Motor neuron (in vitro differentiated cells): ENCODE measurements at regions not wholly inside any gene's neighbourhood (a gene's known extent, or its start where the extent isn't known, plus 50 kb on each side); places are given as distances from the start of the nearest gene placed in this dataset.
"Not testable (repeated sequence)": the region's sequence is repeated elsewhere in the genome, so short reads cannot be mapped to it uniquely, and the experiment has no call there.

ENCODE experiments used
- ATAC-seq, 8 experiments: fragments of 200-7000 bp; cut with Tn5 transposase; replicated peaks in 6 of 8; 2 replicates each; pipeline ENCODE4 v1.8.0; 2021; ENCODE audit warnings: mild to moderate bottlenecking in 8 of 8, moderate library complexity in 8 of 8
- H3K27ac ChIP-seq, 2 donors: fragments of 250-450 bp; sonication (Bioruptor Pico); 2 replicates each; pipeline ENCODE4 v1.9.0; 2021; ENCODE audit warnings: antibody characterized with exemption in 2 of 2, mild to moderate bottlenecking in 2 of 2, moderate library complexity in 1 of 2
- H3K4me1 ChIP-seq, 2 donors: fragments of 250-450 bp; sonication (Bioruptor Pico); replicated peaks in 1 of 2; 2 replicates each; pipeline ENCODE4 v1.6.1; 2021; ENCODE audit warnings: antibody characterized with exemption in 2 of 2, mild to moderate bottlenecking in 2 of 2, moderate library complexity in 1 of 2
- H3K4me3 ChIP-seq, 5 donors: fragments of 250-450 bp; sonication (Bioruptor Pico); 2 replicates each; pipeline ENCODE4 v1.9.0; 2021; ENCODE audit warnings: antibody characterized with exemption in 5 of 5, mild to moderate bottlenecking in 5 of 5, moderate library complexity in 4 of 5
- WGBS, 10 experiments: fragments of 450-650 bp; shearing (Covaris generic); methylation state at CpG; one replicate each; pipeline ENCODE4 v1.0.0; 2022; 5-methylcytosine and 5-hydroxymethylcytosine counted together
- in situ Hi-C, 9 experiments: fragments of 400-800 bp; cut with MboI; loops; one replicate each; pipeline ENCODE4 v1.15.0; 2021; ENCODE audit warnings: low sequenced_read_pairs in 9 of 9, low pct_unique_long_range_greater_than_20kb in 2 of 9; ENCODE audit not compliant: unreplicated experiment in 9 of 9

GRCh38 chr4:75327804-75328512 lies 186.2 kb downstream of the RCHY1 start:
- no peak overlapping the region for H3K4me3 ChIP-seq
- H3K4me1 ChIP-seq, result peaks cover 0 to 4% of the 10 kb centered on the region in 2 donors
- WGBS, 10 experiments, result 5 to 100% (median 70%) methylated on average over 1 to 4 of the region's 4 CpGs; no CpG with 5 or more reads in 6 of the 10 experiments
- in situ Hi-C loops, result no loop called here
- H3K27ac ChIP-seq, result no peak overlapping the region
- no peak for ATAC-seq

- in situ Hi-C loops, result no loop called here
- 0 to 90% (median 81%) methylated on average over 1 to 2 of the region's 2 CpGs; no CpG with 5 or more reads in 3 of the 10 experiments for WGBS, 10 experiments
- H3K27ac ChIP-seq, result no peak overlapping the region
- no peak overlapping the region for H3K4me3 ChIP-seq
- peaks cover 0 to 4% of the 10 kb centered on the region in 2 donors for H3K4me1 ChIP-seq
- ATAC-seq, result peak in 3 of 8 experiments; percentile 54 to 94 (median 94)
These were observed 188.8 kb downstream of the RCHY1 start for GRCh38 chr4:75325318-75325979.

GRCh38 chr4:75321484-75321883 lies 192.7 kb downstream of the RCHY1 start:
- Histone ChIP-seq H3K4me3 (no peak overlapping the region), H3K27ac (no peak overlapping the region), H3K4me1 (no peaks in the 10 kb centered on the region)
- in situ Hi-C loops, result no loop called here
- ATAC-seq, result no peak
- WGBS, 10 experiments, result 0 to 82% (median 67%) methylated on average over 2 to 5 of the region's 5 CpGs

- in situ Hi-C loops, H3K4me1 ChIP-seq: not testable (repeated sequence)
- 92 to 93% methylated on average over 2 of the region's 10 CpGs; no CpG with 5 or more reads in 8 of the 10 experiments for WGBS, 10 experiments
These were observed 196.6 kb downstream of the RCHY1 start for GRCh38 chr4:75317641-75318040.

GRCh38 chr4:75308049-75308448 lies 206.2 kb downstream of the RCHY1 start:
- no peak for ATAC-seq
- 0 to 100% (median 41%) methylated on average over 1 of the region's 1 CpG; no CpG with 5 or more reads in 4 of the 10 experiments for WGBS, 10 experiments
- Histone ChIP-seq H3K27ac (no peak overlapping the region), H3K4me3 (no peak overlapping the region), H3K4me1 (no peaks in the 10 kb centered on the region)
- in situ Hi-C loops, result no loop called here

More at GRCh38 chr4:75317641-75318040, 196.6 kb downstream of the RCHY1 start:
- not testable (repeated sequence) for H3K27ac ChIP-seq, H3K4me3 ChIP-seq, ATAC-seq

GRCh38 chr4:75306506-75306905 lies 207.7 kb downstream of the RCHY1 start:
- in situ Hi-C loops, result no loop called here
- Histone ChIP-seq H3K4me3 (no peak overlapping the region), H3K4me1 (no peaks in the 10 kb centered on the region), H3K27ac (no peak overlapping the region)
- ATAC-seq, result no peak
- WGBS, 10 experiments, result 11 to 95% (median 80%) methylated on average over 2 to 3 of the region's 3 CpGs; no CpG with 5 or more reads in 1 of the 10 experiments

- no peak overlapping the region for H3K27ac ChIP-seq
- in situ Hi-C loops, result no loop called here
- H3K4me3 ChIP-seq, result no peak overlapping the region
- no peak for ATAC-seq
- 0 to 100% (median 60%) methylated on average over 1 to 2 of the region's 2 CpGs; no CpG with 5 or more reads in 3 of the 10 experiments for WGBS, 10 experiments
- no peaks in the 10 kb centered on the region for H3K4me1 ChIP-seq
These were observed 211.6 kb downstream of the RCHY1 start for GRCh38 chr4:75302648-75303047.

- no peak overlapping the region for H3K27ac ChIP-seq
- 0 to 74% (median 50%) methylated on average over 1 to 6 of the region's 7 CpGs; no CpG with 5 or more reads in 1 of the 10 experiments for WGBS, 10 experiments
- in situ Hi-C loops, result loop anchor here in 1 of 9 experiments (25.0 kb wide), 1 partner anchor 353 kb away; the partner anchor contains the start of gene PARM1
- H3K4me1 ChIP-seq, result peaks cover 0 to 3% of the 10 kb centered on the region in 2 donors
- no peak overlapping the region for H3K4me3 ChIP-seq
- peak in 3 of 8 experiments; percentile 50 to 85 (median 65) for ATAC-seq
These were observed 224.2 kb downstream of the RCHY1 start for GRCh38 chr4:75289914-75290582.

- ATAC-seq, result peak in 1 of 8 experiments; percentile 37
- in situ Hi-C loops, result loop anchor here in 1 of 9 experiments (25.0 kb wide), 1 partner anchor 351 kb away; the partner anchor contains the start of gene PARM1
- WGBS, 10 experiments, result 11 to 86% (median 74%) methylated on average over 1 to 8 of the region's 8 CpGs
- no peak overlapping the region for H3K27ac ChIP-seq
- no peak overlapping the region for H3K4me3 ChIP-seq
- peaks cover 0 to 3% of the 10 kb centered on the region in 2 donors for H3K4me1 ChIP-seq
These were observed 226.3 kb downstream of the RCHY1 start for GRCh38 chr4:75287738-75288517.

GRCh38 chr4:75285837-75286236 lies 228.4 kb downstream of the RCHY1 start:
- in situ Hi-C loops, result loop anchor here in 1 of 9 experiments (25.0 kb wide), 1 partner anchor 349 kb away; the partner anchor contains the start of gene PARM1
- 0 to 100% (median 71%) methylated on average over 1 to 2 of the region's 2 CpGs; no CpG with 5 or more reads in 1 of the 10 experiments for WGBS, 10 experiments
- Histone ChIP-seq H3K4me1 (peaks cover 0 to 3% of the 10 kb centered on the region in 2 donors), H3K27ac (no peak overlapping the region), H3K4me3 (no peak overlapping the region)
- ATAC-seq, result no peak

DNA sequence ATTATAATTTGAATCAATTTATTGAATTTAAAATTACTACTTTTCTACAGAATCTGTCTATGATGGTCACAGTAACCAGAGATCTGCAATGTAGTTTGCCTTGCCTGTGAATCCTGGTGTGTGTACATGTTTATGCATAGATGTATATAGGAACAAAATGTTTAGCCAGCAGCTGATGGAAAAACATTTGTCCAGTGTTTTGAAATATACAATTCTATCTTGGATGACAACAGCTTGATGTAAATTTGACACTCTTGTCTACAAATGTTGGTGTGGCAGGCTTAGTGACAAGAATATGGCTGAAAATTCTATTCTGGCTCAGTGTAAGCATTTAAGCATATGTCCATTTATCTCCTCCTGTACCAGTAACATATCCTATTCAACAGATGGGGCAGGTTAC lies 229.4 kb downstream of the RCHY1 start:
- in situ Hi-C loops, result loop anchor here in 1 of 9 experiments (25.0 kb wide), 1 partner anchor 348 kb away; the partner anchor contains the start of gene PARM1
- H3K4me3 ChIP-seq, result no peak overlapping the region
- H3K27ac ChIP-seq, result no peak overlapping the region
- no peak for ATAC-seq
- peaks cover 0 to 3% of the 10 kb centered on the region in 2 donors for H3K4me1 ChIP-seq

DNA sequence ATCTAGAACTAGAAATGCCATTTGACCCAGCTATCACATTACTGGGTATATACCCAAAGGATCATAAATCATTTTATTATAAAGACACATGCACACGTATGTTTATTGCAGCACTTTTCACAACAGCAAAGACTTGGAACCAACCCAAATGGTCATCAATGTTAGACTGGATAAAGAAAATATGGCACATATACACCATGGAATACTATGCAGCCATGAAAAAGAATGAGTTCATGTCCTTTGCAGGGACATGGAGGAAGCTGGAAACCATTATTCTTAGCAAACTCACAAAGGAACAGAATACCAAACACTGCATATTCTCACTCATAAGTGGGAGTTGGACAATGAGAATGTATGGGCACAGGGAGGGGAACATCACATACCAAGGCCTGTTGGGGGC lies 233.7 kb downstream of the RCHY1 start:
- 0 to 92% (median 80%) methylated on average over 1 of the region's 1 CpG; no CpG with 5 or more reads in 5 of the 10 experiments for WGBS, 10 experiments
- in situ Hi-C loops, result loop anchor here in 1 of 9 experiments (25.0 kb wide), 1 partner anchor 343 kb away; the partner anchor contains the start of gene PARM1

More for the DNA sequence above, 233.7 kb downstream of the RCHY1 start:
- H3K27ac ChIP-seq, H3K4me1 ChIP-seq, H3K4me3 ChIP-seq, ATAC-seq: not testable (repeated sequence)
